Aorta (tissue), 5 donors: ENCODE measurements at regions not wholly inside any gene's neighbourhood (a gene's known extent, or its start where the extent isn't known, plus 50 kb on each side); places are given as distances from the start of the nearest gene placed in this dataset.

ENCODE experiments used
- ATAC-seq: fragments of 200-7000 bp; cut with Tn5 transposase; one replicate; pipeline ENCODE4 v1.9.1; 2022; ENCODE audit warnings: moderate library complexity; ENCODE audit not compliant: low FRiP score
- DNase-seq, 2 donors: peaks; one replicate each; pipeline ENCODE4 v3.0.0-alpha.2; 2020
- H3K27ac ChIP-seq, 2 donors: one replicate each; pipeline ENCODE4 v1.5.1; 2013; ENCODE audit warnings: low read length in 2 of 2, mild to moderate bottlenecking in 2 of 2, moderate library complexity in 2 of 2, control low read depth in 1 of 2, inconsistent platforms in 1 of 2, low read depth in 1 of 2
- H3K27me3 ChIP-seq, 2 donors: one replicate each; pipeline ENCODE4 v1.6.1; 2013; ENCODE audit warnings: control low read depth in 1 of 2, low read length in 1 of 2, mild to moderate bottlenecking in 1 of 2, moderate library complexity in 1 of 2; ENCODE audit not compliant: insufficient read depth in 2 of 2, control insufficient read depth in 1 of 2
- H3K36me3 ChIP-seq, 2 donors: one replicate each; pipeline ENCODE4 v1.6.1; 2013; ENCODE audit warnings: control low read depth in 1 of 2, low read length in 1 of 2, mild to moderate bottlenecking in 1 of 2; ENCODE audit not compliant: insufficient read depth in 2 of 2, control insufficient read depth in 1 of 2
- H3K4me1 ChIP-seq, 2 donors: one replicate each; pipeline ENCODE4 v1.6.1; 2013; ENCODE audit warnings: low read length in 2 of 2, control low read depth in 1 of 2, mild to moderate bottlenecking in 1 of 2, moderate library complexity in 1 of 2; ENCODE audit not compliant: insufficient read depth in 2 of 2, control insufficient read depth in 1 of 2
- H3K4me3 ChIP-seq, 2 donors: one replicate each; pipeline ENCODE4 v1.5.1; 2013; ENCODE audit warnings: low read length in 2 of 2, control low read depth in 1 of 2, mild to moderate bottlenecking in 1 of 2
- H3K9me3 ChIP-seq: one replicate; pipeline ENCODE4 v1.6.1; 2013; ENCODE audit warnings: mild to moderate bottlenecking, low read length; ENCODE audit not compliant: control insufficient read depth
- WGBS, 2 donors: extraction: QIAGEN DNeasy Blood & Tissue Kit; methylation state at CpG; one replicate each; pipeline ENCODE4 v1.1.7; 2013; 5-methylcytosine and 5-hydroxymethylcytosine counted together
- intact Hi-C, 2 donors: fragments of 100-400 bp; cut with DNase I; formaldehyde crosslinking; loops; one replicate each; pipeline versions ENCODE4 v1.14.2 to v1.15.0; 2022
- donor health status: healthy with polysubstance abuse.
- donor health status: Bipolar disorder and iron deficiency.
- donor health status: DM: no; HTN: no; CAD: no.
- donor health status: DM: no; HTN: no; CAD: no.
- donor health status: DM: yes; HTN: yes; CAD: no.

DNA sequence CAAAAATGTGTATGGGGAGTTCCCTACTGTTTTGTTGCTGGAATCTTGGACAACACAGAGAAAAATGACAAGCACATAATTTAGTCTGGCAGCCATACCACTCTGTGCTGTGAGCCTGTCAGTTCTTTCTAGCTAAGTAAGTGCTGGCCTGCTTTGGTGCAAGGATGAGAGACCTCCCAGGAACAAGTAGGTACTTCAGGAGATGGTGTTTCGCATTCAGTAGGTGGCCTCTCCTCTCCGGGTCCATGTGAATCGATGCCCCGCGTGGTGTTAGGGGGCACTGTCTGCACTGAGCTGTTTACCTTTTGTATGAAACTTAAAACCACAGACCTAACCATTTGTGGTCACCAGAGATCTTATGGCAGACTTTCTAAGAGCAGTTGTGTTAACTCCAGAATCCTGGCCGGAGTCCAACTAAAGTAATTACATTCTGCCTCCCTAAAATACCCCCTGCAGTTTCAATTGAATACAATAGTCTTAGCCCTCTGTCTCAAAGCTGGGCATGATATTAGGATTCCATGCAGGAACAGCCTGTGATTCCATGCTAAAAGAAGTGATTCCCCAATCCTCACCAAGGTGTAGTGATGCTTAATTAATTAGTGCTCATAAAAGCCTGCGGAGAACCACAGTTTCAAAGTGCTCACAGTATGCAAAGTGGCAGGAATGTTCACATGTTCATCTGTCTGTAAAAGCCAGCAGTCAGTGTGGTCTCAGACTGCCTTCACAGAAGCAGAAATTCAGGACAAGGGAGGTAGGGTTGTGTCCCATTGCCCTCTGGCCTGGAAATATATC, 64.2 kb downstream of the LLPH start:
- 28 to 31% methylated on average over 7 of the region's 7 CpGs for WGBS, 2 donors
- H3K27me3 ChIP-seq: peaks cover 0 to 3% of the 10 kb centered on the region in 2 donors
- DNase-seq (no peak), ATAC-seq (no peak)
- H3K4me3 ChIP-seq: no peak overlapping the region
- intact Hi-C loops: no loop called here
- no peaks in the 10 kb centered on the region for H3K9me3 ChIP-seq
- peaks cover 0 to 2% of the 10 kb centered on the region in 2 donors for H3K4me1 ChIP-seq
- no peak overlapping the region for H3K27ac ChIP-seq
- H3K36me3 ChIP-seq: no peaks in the 10 kb centered on the region

GRCh38 chr12:66065641-66066136, 64.9 kb downstream of the LLPH start:
- 57 to 66% methylated on average over 3 of the region's 3 CpGs for WGBS, 2 donors
- no peaks in the 10 kb centered on the region for H3K9me3 ChIP-seq
- ATAC-seq (no peak), DNase-seq (no peak)
- no peak overlapping the region for H3K27ac ChIP-seq
- no peaks in the 10 kb centered on the region for H3K36me3 ChIP-seq
- H3K4me1 ChIP-seq: peaks cover 0 to 2% of the 10 kb centered on the region in 2 donors
- H3K27me3 ChIP-seq: peaks cover 0 to 3% of the 10 kb centered on the region in 2 donors
- intact Hi-C loops: no loop called here
- no peak overlapping the region for H3K4me3 ChIP-seq

DNA sequence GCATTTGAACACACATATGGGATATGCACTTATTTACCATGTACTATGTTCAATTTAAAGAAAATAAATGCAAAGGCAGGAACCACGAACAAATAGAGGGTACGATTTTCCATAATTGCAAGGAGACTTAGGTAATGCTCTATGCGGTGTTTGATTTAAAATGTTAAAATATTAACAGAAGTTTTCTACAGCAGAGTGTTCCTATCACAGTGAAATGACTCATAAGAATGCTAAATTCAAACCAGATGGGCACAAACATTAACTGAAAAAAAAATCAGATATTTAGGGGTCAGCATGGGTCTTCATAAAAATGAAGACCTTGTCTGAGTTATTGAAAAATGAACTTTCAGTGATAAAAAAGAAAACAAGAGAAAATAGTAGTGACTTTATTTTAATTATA, 65.4 kb downstream of the LLPH start:
- DNase-seq: no peak
- ATAC-seq: no peak
- 71 to 74% methylated on average over 3 of the region's 3 CpGs for WGBS, 2 donors
- Histone ChIP-seq H3K9me3 (no peaks in the 10 kb centered on the region), H3K27me3 (peaks cover 0 to 3% of the 10 kb centered on the region in 2 donors), H3K4me1 (peaks cover 0 to 2% of the 10 kb centered on the region in 2 donors), H3K4me3 (no peak overlapping the region), H3K36me3 (no peaks in the 10 kb centered on the region), H3K27ac (no peak overlapping the region)
- intact Hi-C loops: no loop called here

DNA sequence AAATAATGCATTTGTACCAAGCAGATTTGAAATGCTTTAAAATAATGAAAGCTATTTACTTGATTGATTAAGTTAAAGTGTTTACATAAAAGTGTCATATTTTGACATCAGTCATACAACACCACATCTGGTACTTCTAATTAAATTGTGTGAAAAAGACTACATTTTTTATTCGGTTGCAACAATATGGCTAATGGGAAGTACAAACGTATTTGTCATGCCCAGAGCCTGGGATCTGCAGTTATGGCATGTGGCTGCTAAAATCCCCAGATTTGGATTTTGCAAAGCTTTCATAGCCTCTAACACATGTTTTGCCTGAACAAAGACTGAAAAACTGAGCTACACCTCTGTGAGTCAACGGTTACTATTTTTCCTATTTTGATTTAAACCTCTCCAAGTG, 66.6 kb downstream of the LLPH start:
- no peak for ATAC-seq
- Histone ChIP-seq H3K4me3 (no peak overlapping the region), H3K9me3 (no peaks in the 10 kb centered on the region), H3K4me1 (peaks cover 0 to 2% of the 10 kb centered on the region in 2 donors), H3K36me3 (no peaks in the 10 kb centered on the region), H3K27me3 (peaks cover 0 to 3% of the 10 kb centered on the region in 2 donors), H3K27ac (no peak overlapping the region)
- intact Hi-C loops: no loop called here
- WGBS, 2 donors: 71 to 76% methylated on average over 3 of the region's 3 CpGs
- no peak for DNase-seq

DNA sequence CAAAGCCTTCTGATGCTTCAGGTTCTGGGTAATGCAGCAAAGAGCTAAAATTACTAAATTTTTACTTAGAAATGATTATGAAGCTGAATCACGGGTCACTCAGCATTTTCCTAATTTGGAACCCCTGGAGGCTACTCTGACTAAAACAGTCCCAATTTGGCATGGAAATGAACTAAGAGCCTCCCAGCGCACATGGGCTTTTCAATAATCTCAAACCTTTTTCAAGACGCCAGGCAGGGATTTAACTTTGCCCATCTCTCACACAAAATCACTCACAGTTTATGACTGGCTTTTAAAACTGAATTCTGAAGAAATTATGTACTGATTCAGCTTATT, 68.3 kb downstream of the LLPH start:
- Histone ChIP-seq H3K36me3 (no peaks in the 10 kb centered on the region), H3K27me3 (peaks cover 0 to 3% of the 10 kb centered on the region in 2 donors), H3K27ac (no peak overlapping the region), H3K4me1 (peaks cover 0 to 2% of the 10 kb centered on the region in 2 donors), H3K9me3 (no peaks in the 10 kb centered on the region), H3K4me3 (no peak overlapping the region)
- DNase-seq: no peak
- ATAC-seq: no peak
- 36 to 45% methylated on average over 3 of the region's 3 CpGs for WGBS, 2 donors
- intact Hi-C loops: no loop called here

DNA sequence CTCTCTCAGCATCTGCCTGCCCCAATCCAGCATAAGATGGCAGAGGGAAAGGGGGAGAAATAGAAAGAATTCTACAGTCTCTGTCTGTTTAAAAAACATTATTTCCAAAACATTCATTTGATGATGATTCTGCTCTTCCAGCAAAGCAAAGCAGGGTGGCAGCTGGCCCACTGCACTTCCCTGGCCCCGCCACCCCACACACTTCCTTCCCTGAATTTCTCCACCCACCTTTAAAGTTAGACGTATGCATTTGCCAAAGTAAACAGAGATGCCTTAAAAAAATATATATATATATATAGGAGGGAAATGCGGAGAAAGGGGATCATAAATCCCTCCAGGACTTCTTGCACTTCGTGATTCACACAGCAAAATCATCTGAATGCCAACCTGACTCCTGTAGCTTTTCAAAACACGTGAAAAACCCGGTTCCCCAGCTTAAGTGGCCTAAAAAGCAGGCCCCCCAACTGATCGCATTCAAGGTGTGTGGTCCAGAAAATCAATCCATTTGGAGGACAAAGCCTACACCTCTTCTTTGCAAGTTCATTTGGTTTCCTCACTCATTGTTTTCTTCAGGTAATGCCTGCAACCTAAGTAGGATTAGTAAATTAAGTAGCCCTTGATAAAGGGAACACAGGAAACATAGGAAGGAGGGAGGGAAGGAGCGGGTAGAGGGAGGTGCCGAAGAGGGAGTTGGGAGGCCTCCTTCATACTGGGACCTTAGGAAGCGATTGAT, 68.8 kb downstream of the LLPH start:
- 59 to 68% methylated on average over 10 of the region's 10 CpGs for WGBS, 2 donors
- DNase-seq: no peak
- intact Hi-C loops: no loop called here

DNA sequence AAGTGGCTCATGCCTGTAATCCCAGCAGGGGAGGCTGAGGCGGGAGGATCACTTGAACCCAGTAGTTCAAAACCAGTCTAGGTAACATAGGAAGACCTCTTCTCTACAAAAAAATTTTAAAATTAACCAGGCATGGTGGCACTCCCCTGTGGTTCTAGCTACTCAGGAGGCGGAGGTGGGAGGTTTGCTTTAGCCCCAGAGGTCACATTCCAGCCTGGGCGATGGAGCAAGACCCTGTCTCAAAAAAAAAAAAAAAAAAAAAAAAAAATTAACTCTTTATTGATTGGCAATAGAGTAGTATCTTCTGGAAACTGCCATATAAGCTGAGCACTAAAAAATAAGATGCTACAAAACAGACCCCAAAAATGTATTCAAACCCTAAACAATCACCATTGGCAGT, 69.5 kb downstream of the LLPH start:
- intact Hi-C loops: no loop called here
- Histone ChIP-seq H3K27me3 (no peaks in the 10 kb centered on the region), H3K36me3 (no peaks in the 10 kb centered on the region), H3K4me1 (no peaks in the 10 kb centered on the region), H3K27ac (no peak overlapping the region), H3K4me3 (no peak overlapping the region), H3K9me3 (no peaks in the 10 kb centered on the region)
- ATAC-seq (no peak), DNase-seq (no peak)
- WGBS, 2 donors: 86 to 89% methylated on average over 3 of the region's 3 CpGs

More for the DNA sequence above, 68.8 kb downstream of the LLPH start:
- Histone ChIP-seq H3K27ac (no peak overlapping the region), H3K4me1 (peaks cover 0 to 2% of the 10 kb centered on the region in 2 donors), H3K36me3 (no peaks in the 10 kb centered on the region), H3K27me3 (peaks cover 0 to 3% of the 10 kb centered on the region in 2 donors), H3K9me3 (no peaks in the 10 kb centered on the region), H3K4me3 (no peak overlapping the region)
- ATAC-seq: no peak

DNA sequence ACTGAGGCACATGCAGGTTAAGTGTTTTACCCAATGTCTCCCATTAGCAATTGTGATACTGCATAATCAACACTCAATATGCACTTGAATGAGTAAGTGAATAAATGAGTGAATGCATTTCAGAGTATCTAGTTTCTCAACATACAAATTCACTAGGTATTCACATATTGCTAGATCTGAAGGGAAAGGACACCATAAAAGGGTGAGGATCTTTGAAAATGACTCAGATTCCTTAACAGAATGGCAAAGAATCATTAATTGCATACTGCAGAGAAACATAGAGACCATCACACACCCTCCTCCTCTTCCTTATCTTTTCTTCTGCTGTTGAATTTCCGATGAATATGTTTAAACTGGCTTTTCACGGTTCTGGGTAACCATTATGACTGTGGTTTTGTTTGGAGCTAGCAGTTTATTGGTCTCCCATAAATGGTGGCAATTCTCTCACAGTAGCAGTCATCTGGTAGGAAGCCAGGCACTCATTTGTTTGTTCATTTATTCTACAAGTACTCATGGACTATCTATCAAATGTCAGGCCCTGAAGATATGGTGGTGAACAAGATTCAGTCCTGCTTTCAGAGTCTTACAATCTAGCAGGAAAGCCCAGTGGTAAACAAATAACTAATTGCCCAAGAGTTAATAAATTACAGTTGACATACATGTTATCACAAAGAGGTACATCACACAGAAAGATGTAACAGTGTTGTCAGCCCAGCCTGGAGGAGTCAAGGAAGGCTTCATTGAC, 70.2 kb downstream of the LLPH start:
- Histone ChIP-seq H3K27ac (no peak overlapping the region), H3K27me3 (no peaks in the 10 kb centered on the region), H3K36me3 (no peaks in the 10 kb centered on the region), H3K4me1 (no peaks in the 10 kb centered on the region), H3K9me3 (no peaks in the 10 kb centered on the region), H3K4me3 (no peak overlapping the region)
- intact Hi-C loops: no loop called here
- ATAC-seq (no peak), DNase-seq (no peak)
- WGBS, 2 donors: 65 to 81% methylated on average over 2 of the region's 2 CpGs
